ENCODE measurements at regions not wholly inside any gene's neighbourhood (a gene's known extent, or its start where the extent isn't known, plus 50 kb on each side); places are given as distances from the start of the nearest gene placed in this dataset.

DNA sequence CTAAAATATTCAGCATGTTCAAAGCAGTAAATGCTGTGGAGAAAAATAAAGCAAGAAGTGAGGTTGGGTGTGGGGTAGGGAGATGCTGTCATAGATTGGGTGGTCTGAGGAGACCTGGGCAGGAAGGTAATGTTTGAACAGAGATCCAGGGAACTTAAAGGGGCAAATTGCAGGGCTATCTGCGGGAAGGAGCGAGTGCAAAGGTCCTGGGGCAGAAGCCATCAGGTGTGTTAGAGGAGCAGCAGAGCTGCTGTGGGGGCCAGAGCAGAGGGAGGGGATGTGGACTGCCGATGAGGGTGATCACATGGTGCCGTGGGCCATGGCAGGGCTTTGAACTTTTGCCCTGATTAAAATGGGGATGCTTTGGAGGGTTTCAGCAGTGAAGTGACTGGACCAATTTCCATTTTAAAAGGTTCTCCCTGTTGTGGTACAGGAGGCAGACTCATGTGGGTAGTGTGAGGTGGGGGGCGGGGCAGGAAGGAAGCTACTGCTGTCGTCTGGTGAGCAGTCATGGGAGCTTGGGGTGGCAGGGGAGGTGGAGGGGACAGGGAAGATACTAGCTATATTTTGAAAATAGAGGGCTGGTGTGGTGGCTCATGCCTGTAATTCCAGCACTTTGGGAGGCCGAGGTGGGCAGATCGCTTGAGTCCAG, 145.0 kb downstream of the AACS start:
- peaks cover 0 to 5% (median 4%) of the 10 kb centered on the region in 3 donors for H3K27me3 ChIP-seq (ENCODE audit: control insufficient read depth in 3 of 3, insufficient read depth in 3 of 3, low read length in 2 of 3)
- DNase-seq (no peak), ATAC-seq (ENCODE audit: insufficient read depth, low FRiP score) (no peak)
- 73 to 74% methylated on average over 8 of the region's 8 CpGs for WGBS, 2 donors
- no peak overlapping the region for H3K27ac ChIP-seq (ENCODE audit: low read depth in 1 of 2, low read length in 1 of 2)
- H3K36me3 ChIP-seq (ENCODE audit: control insufficient read depth in 4 of 4, insufficient read depth in 4 of 4, low read length in 4 of 4): no peaks in the 10 kb centered on the region
- peaks cover 0 to 12% (median 0%) of the 10 kb centered on the region in 4 donors for H3K9me3 ChIP-seq (ENCODE audit: control insufficient read depth in 4 of 4, insufficient read depth in 3 of 4, low read length in 3 of 4)
- peaks cover 0 to 2% (median 0%) of the 10 kb centered on the region in 5 donors for H3K4me1 ChIP-seq (ENCODE audit: control insufficient read depth in 5 of 5, insufficient read depth in 5 of 5, low read length in 5 of 5)
- H3K4me3 ChIP-seq: no peak overlapping the region
- TF ChIP-seq, protein P1, sequence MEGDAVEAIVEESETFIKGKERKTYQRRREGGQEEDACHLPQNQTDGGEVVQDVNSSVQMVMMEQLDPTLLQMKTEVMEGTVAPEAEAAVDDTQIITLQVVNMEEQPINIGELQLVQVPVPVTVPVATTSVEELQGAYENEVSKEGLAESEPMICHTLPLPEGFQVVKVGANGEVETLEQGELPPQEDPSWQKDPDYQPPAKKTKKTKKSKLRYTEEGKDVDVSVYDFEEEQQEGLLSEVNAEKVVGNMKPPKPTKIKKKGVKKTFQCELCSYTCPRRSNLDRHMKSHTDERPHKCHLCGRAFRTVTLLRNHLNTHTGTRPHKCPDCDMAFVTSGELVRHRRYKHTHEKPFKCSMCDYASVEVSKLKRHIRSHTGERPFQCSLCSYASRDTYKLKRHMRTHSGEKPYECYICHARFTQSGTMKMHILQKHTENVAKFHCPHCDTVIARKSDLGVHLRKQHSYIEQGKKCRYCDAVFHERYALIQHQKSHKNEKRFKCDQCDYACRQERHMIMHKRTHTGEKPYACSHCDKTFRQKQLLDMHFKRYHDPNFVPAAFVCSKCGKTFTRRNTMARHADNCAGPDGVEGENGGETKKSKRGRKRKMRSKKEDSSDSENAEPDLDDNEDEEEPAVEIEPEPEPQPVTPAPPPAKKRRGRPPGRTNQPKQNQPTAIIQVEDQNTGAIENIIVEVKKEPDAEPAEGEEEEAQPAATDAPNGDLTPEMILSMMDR (IDR thresholded peaks at IDR 0.05; ENCODE audit: control extremely low read depth, extremely low read depth): no peak
- no peak overlapping the region for H3K9ac ChIP-seq (ENCODE audit: insufficient read depth in 1 of 2, low read length in 2 of 2)

DNA sequence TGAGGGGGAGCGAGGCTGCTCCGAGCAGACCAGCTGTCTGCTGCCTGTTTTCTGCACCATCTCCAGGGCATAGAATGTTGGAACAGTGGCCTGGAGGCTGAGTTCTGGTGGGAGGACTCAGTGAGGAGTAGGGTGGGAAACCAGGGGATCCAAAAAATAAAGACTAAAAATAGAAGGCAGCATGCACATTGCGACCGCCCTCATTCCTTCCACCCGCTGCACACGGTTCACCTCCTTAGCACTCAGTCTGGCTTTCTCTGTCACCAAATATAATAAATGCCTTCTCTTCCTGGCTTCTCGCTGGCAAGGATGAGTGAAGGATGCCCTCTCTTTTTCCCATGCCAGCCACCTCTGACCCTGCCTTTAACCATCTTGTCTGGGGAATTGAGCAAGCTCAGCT, 146.2 kb downstream of the AACS start:
- Histone ChIP-seq H3K27me3 (ENCODE audit: control insufficient read depth in 3 of 3, insufficient read depth in 3 of 3, low read length in 2 of 3) (peaks cover 0 to 5% (median 0%) of the 10 kb centered on the region in 3 donors), H3K27ac (ENCODE audit: low read depth in 1 of 2, low read length in 1 of 2) (no peak overlapping the region), H3K9me3 (ENCODE audit: control insufficient read depth in 4 of 4, insufficient read depth in 3 of 4, low read length in 3 of 4) (peaks cover 0 to 12% (median 0%) of the 10 kb centered on the region in 4 donors), H3K9ac (ENCODE audit: insufficient read depth in 1 of 2, low read length in 2 of 2) (no peak overlapping the region), H3K4me1 (ENCODE audit: control insufficient read depth in 5 of 5, insufficient read depth in 5 of 5, low read length in 5 of 5) (peaks cover 0 to 2% (median 0%) of the 10 kb centered on the region in 5 donors), H3K4me3 (no peak overlapping the region), H3K36me3 (ENCODE audit: control insufficient read depth in 4 of 4, insufficient read depth in 4 of 4, low read length in 4 of 4) (no peaks in the 10 kb centered on the region)
- TF ChIP-seq, protein P1 (IDR thresholded peaks at IDR 0.05; ENCODE audit: control extremely low read depth, extremely low read depth): no peak
- ATAC-seq (ENCODE audit: insufficient read depth, low FRiP score) (no peak), DNase-seq (no peak)
- 79 to 81% methylated on average over 7 of the region's 7 CpGs for WGBS, 2 donors

DNA sequence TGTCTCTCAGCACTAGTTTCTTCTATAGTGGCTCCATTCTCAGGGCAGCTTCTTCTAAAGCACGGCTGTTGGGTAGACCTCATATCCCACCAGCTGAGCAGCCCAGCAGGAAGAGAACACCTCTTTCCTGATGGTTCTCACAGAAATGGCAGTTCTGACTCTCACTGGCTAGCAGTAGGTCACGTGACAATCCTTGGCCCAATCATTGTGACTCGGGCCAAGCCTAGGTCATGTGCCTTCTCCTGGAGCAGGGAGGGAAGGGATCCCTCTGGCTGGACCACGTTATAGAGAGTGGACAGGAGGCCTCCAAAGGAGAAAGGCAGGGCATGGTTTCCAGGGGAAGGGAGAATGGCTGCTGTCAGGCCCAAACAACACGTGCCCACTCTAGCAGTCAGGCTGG, 149.1 kb downstream of the AACS start:
- Histone ChIP-seq H3K9ac (ENCODE audit: insufficient read depth in 1 of 2, low read length in 2 of 2) (no peak overlapping the region), H3K27ac (ENCODE audit: low read depth in 1 of 2, low read length in 1 of 2) (no peak overlapping the region), H3K4me1 (ENCODE audit: control insufficient read depth in 5 of 5, insufficient read depth in 5 of 5, low read length in 5 of 5) (no peaks in the 10 kb centered on the region), H3K4me3 (no peak overlapping the region), H3K27me3 (ENCODE audit: control insufficient read depth in 3 of 3, insufficient read depth in 3 of 3, low read length in 2 of 3) (no peaks in the 10 kb centered on the region), H3K36me3 (ENCODE audit: control insufficient read depth in 4 of 4, insufficient read depth in 4 of 4, low read length in 4 of 4) (no peaks in the 10 kb centered on the region), H3K9me3 (ENCODE audit: control insufficient read depth in 4 of 4, insufficient read depth in 3 of 4, low read length in 3 of 4) (peaks cover 0 to 11% (median 0%) of the 10 kb centered on the region in 4 donors)
- 79 to 83% methylated on average over 5 of the region's 5 CpGs for WGBS, 2 donors
- TF ChIP-seq, protein P1 (IDR thresholded peaks at IDR 0.05; ENCODE audit: control extremely low read depth, extremely low read depth): no peak
- no peak for DNase-seq
- no peak for ATAC-seq (ENCODE audit: insufficient read depth, low FRiP score)

DNA sequence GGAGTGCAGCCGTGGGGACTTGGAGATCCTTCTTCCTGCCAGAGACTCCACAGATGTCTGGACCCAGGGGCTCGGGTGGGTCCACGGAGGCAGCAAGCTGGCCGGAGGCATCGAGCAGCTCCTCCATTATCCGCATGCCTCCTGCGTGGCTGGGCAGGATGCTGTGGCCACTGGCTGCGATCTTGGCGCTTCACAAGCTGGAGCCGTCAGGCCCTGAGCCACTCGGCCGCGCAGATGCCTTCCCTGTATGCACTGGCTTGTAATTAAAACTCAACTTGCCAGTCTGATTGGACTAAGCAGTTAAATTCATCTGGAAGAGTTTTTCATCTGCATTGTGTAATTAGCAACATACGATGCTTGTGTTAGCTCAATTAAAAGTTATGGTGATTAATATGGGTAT, 151.5 kb downstream of the AACS start:
- Histone ChIP-seq H3K36me3 (ENCODE audit: control insufficient read depth in 4 of 4, insufficient read depth in 4 of 4, low read length in 4 of 4) (no peaks in the 10 kb centered on the region), H3K9ac (ENCODE audit: insufficient read depth in 1 of 2, low read length in 2 of 2) (no peak overlapping the region), H3K4me1 (ENCODE audit: control insufficient read depth in 5 of 5, insufficient read depth in 5 of 5, low read length in 5 of 5) (no peaks in the 10 kb centered on the region), H3K27me3 (ENCODE audit: control insufficient read depth in 3 of 3, insufficient read depth in 3 of 3, low read length in 2 of 3) (no peaks in the 10 kb centered on the region), H3K27ac (ENCODE audit: low read depth in 1 of 2, low read length in 1 of 2) (no peak overlapping the region), H3K9me3 (ENCODE audit: control insufficient read depth in 4 of 4, insufficient read depth in 3 of 4, low read length in 3 of 4) (peaks cover 0 to 14% (median 0%) of the 10 kb centered on the region in 4 donors), H3K4me3 (no peak overlapping the region)
- 75 to 85% methylated on average over 14 of the region's 14 CpGs for WGBS, 2 donors
- TF ChIP-seq, protein P1 (IDR thresholded peaks at IDR 0.05; ENCODE audit: control extremely low read depth, extremely low read depth): no peak
- no peak for DNase-seq
- no peak for ATAC-seq (ENCODE audit: insufficient read depth, low FRiP score)
